Loucy (cell line): ENCODE measurements at regions not wholly inside any gene's neighbourhood (a gene's known extent, or its start where the extent isn't known, plus 50 kb on each side); places are given as distances from the start of the nearest gene placed in this dataset.

ENCODE experiments used
- CTCF ChIP-seq: fragments of 200-600 bp; sonication (generic); conservative IDR thresholded peaks from 2 replicates; pipeline ENCODE4 v1.5.1; 2014; ENCODE audit warnings: mild to moderate bottlenecking, antibody characterized with exemption, low read length
- EZH2phosphoT487 ChIP-seq: fragments of 200-600 bp; IDR thresholded peaks from 2 replicates; pipeline ENCODE4 v1.6.1; 2018; ENCODE audit warnings: antibody characterized with exemption, mild to moderate bottlenecking, moderate library complexity, borderline replicate concordance

GRCh38 chr3:90015688-90016356, 908.4 kb downstream of the EPHA3 start:
- TF ChIP-seq CTCF (no peak), EZH2phosphoT487 (no peak)
